Limb (tissue), 2 donors: ENCODE measurements at regions not wholly inside any gene's neighbourhood (a gene's known extent, or its start where the extent isn't known, plus 50 kb on each side); places are given as distances from the start of the nearest gene placed in this dataset.

Source experiments
- DNase-seq, 2 donors: peaks; one replicate each; pipeline ENCODE4 v3.0.0-alpha.2; 2016; ENCODE audit errors: extremely low spot score in 2 of 2

- peak in 1 of 2 donors; percentile 33 for DNase-seq
These were observed 256.9 kb upstream of the SASH1 start for GRCh38 chr6:148085631-148086331.

GRCh38 chr6:148086386-148086785 is 256.3 kb upstream of the SASH1 start:
- no peak for DNase-seq

- DNase-seq, result no peak
These were observed 255.8 kb upstream of the SASH1 start for GRCh38 chr6:148086843-148087242.

- no peak for DNase-seq
These were observed 255.0 kb upstream of the SASH1 start for GRCh38 chr6:148087659-148088058.

GRCh38 chr6:148090326-148090725 is 252.3 kb upstream of the SASH1 start:
- no peak for DNase-seq

- DNase-seq, result no peak
These were observed 251.2 kb upstream of the SASH1 start for GRCh38 chr6:148091394-148091793.

- no peak for DNase-seq
These were observed 239.2 kb upstream of the SASH1 start for GRCh38 chr6:148103436-148103835.

GRCh38 chr6:148104131-148104530 is 238.5 kb upstream of the SASH1 start:
- DNase-seq, result no peak

- DNase-seq, result no peak
These were observed 236.9 kb upstream of the SASH1 start for GRCh38 chr6:148105695-148106094.

GRCh38 chr6:148107911-148108310 is 234.7 kb upstream of the SASH1 start:
- no peak for DNase-seq

GRCh38 chr6:148109732-148110131 is 232.9 kb upstream of the SASH1 start:
- no peak for DNase-seq

GRCh38 chr6:148110925-148111324 is 231.7 kb upstream of the SASH1 start:
- no peak for DNase-seq

GRCh38 chr6:148112851-148113319 is 229.8 kb upstream of the SASH1 start:
- DNase-seq, result no peak

- no peak for DNase-seq
These were observed 226.6 kb upstream of the SASH1 start for GRCh38 chr6:148116001-148116400.

- DNase-seq, result no peak
These were observed 224.4 kb upstream of the SASH1 start for GRCh38 chr6:148118244-148118643.

GRCh38 chr6:148128014-148128730 is 214.5 kb upstream of the SASH1 start:
- DNase-seq, result no peak

- DNase-seq, result no peak
These were observed 208.0 kb upstream of the SASH1 start for GRCh38 chr6:148134592-148134991.

GRCh38 chr6:148136586-148136985 is 206.1 kb upstream of the SASH1 start:
- no peak for DNase-seq

GRCh38 chr6:148137652-148138051 is 205.0 kb upstream of the SASH1 start:
- no peak for DNase-seq

- no peak for DNase-seq
These were observed 204.1 kb upstream of the SASH1 start for GRCh38 chr6:148138573-148138972.

- DNase-seq, result no peak
These were observed 201.7 kb upstream of the SASH1 start for GRCh38 chr6:148140772-148141557.

GRCh38 chr6:148142821-148143220 is 199.8 kb upstream of the SASH1 start:
- DNase-seq, result no peak
